ENCODE measurements at regions not wholly inside any gene's neighbourhood (a gene's known extent, or its start where the extent isn't known, plus 50 kb on each side); places are given as distances from the start of the nearest gene placed in this dataset.

- POLR2A ChIA-PET (ENCODE audit: unreplicated experiment): no interaction called here
- no TSS peak for BruUV-seq (replicated peaks)
- Histone ChIP-seq H3K4me2 (ENCODE audit: low read length) (peak overlapping the region; percentile 55), H2AFZ (ENCODE audit: low read length) (peak overlapping the region; percentile 8; the same call in 1 of the 2 replicates), H3K36me3 (ENCODE audit: low read depth, low read length) (no peaks in the 10 kb centered on the region), H3K79me2 (ENCODE audit: low read length) (no peaks in the 10 kb centered on the region), H4K20me1 (ENCODE audit: low read length) (no peaks in the 10 kb centered on the region), H3K4me3 (ENCODE audit: low read length) (no peak overlapping the region), H3K9me2 (replicated peaks; ENCODE audit: low read length) (no peaks in the 10 kb centered on the region), H3K4me1 (ENCODE audit: insufficient read depth, low read length) (peaks cover 25% of the 10 kb centered on the region), H3K9me3 (ENCODE audit: low read length) (no peaks in the 10 kb centered on the region), H3F3A (ENCODE audit: low read length, unreplicated experiment) (no peaks in the 10 kb centered on the region), H3K27me3 (ENCODE audit: low read length) (no peaks in the 10 kb centered on the region), H3K9ac (ENCODE audit: low read length) (no peak overlapping the region), H3K27ac (ENCODE audit: low read length) (peak overlapping the region; percentile 58)
- CTCF ChIA-PET: no interaction called here
- ATAC-seq: no peak; the same call in 1 of the 2 replicates
- peak; percentile 89 for DNase-seq
- intact Hi-C loops (cut with micrococcal nuclease): no loop called here
- TF ChIP-seq, protein P1, sequence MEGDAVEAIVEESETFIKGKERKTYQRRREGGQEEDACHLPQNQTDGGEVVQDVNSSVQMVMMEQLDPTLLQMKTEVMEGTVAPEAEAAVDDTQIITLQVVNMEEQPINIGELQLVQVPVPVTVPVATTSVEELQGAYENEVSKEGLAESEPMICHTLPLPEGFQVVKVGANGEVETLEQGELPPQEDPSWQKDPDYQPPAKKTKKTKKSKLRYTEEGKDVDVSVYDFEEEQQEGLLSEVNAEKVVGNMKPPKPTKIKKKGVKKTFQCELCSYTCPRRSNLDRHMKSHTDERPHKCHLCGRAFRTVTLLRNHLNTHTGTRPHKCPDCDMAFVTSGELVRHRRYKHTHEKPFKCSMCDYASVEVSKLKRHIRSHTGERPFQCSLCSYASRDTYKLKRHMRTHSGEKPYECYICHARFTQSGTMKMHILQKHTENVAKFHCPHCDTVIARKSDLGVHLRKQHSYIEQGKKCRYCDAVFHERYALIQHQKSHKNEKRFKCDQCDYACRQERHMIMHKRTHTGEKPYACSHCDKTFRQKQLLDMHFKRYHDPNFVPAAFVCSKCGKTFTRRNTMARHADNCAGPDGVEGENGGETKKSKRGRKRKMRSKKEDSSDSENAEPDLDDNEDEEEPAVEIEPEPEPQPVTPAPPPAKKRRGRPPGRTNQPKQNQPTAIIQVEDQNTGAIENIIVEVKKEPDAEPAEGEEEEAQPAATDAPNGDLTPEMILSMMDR (conservative IDR thresholded peaks at IDR 0.05; ENCODE audit: low read depth, low read length): no peak
- no peak for TF ChIP-seq EZH2phosphoT487 (IDR thresholded peaks at IDR 0.05; ENCODE audit: borderline replicate concordance, low read length)
- TF ChIP-seq EZH2 (IDR thresholded peaks at IDR 0.05; ENCODE audit: low read length, unreplicated experiment): no peak
Observed at GRCh38 chr12:107236824-107237511, 143.6 kb upstream of the CRY1 start.

- Histone ChIP-seq H3K36me3 (ENCODE audit: low read depth, low read length) (no peaks in the 10 kb centered on the region), H3K4me3 (ENCODE audit: low read length) (no peak overlapping the region), H3K27me3 (ENCODE audit: low read length) (no peaks in the 10 kb centered on the region), H2AFZ (ENCODE audit: low read length) (no peak overlapping the region), H3K9ac (ENCODE audit: low read length) (no peak overlapping the region), H3K4me1 (ENCODE audit: insufficient read depth, low read length) (peaks cover 25% of the 10 kb centered on the region), H3K4me2 (ENCODE audit: low read length) (no peak overlapping the region), H3K27ac (ENCODE audit: low read length) (no peak overlapping the region), H4K20me1 (ENCODE audit: low read length) (no peaks in the 10 kb centered on the region), H3F3A (ENCODE audit: low read length, unreplicated experiment) (no peaks in the 10 kb centered on the region), H3K9me2 (replicated peaks; ENCODE audit: low read length) (no peaks in the 10 kb centered on the region), H3K9me3 (ENCODE audit: low read length) (no peaks in the 10 kb centered on the region), H3K79me2 (ENCODE audit: low read length) (no peaks in the 10 kb centered on the region)
- intact Hi-C loops (cut with micrococcal nuclease): no loop called here
- ATAC-seq: no peak
- CTCF ChIA-PET: no interaction called here
- POLR2A ChIA-PET (ENCODE audit: unreplicated experiment): no interaction called here
- DNase-seq: peak; percentile 11
- no TSS peak for BruUV-seq (replicated peaks)
- TF ChIP-seq EZH2 (IDR thresholded peaks at IDR 0.05; ENCODE audit: low read length, unreplicated experiment) (no peak), EZH2phosphoT487 (IDR thresholded peaks at IDR 0.05; ENCODE audit: borderline replicate concordance, low read length) (no peak)
- TF ChIP-seq, protein P1 (conservative IDR thresholded peaks at IDR 0.05; ENCODE audit: low read depth, low read length): no peak
Observed at GRCh38 chr12:107238296-107238695, 144.9 kb upstream of the CRY1 start.

GRCh38 chr12:107241411-107241810 is 148.1 kb upstream of the CRY1 start:
- ATAC-seq (no peak), DNase-seq (no peak)
- Histone ChIP-seq H3K9me2 (replicated peaks; ENCODE audit: low read length) (no peaks in the 10 kb centered on the region), H3K36me3 (ENCODE audit: low read depth, low read length) (no peaks in the 10 kb centered on the region), H4K20me1 (ENCODE audit: low read length) (no peaks in the 10 kb centered on the region), H3K4me2 (ENCODE audit: low read length) (no peak overlapping the region), H3K4me3 (ENCODE audit: low read length) (no peak overlapping the region), H2AFZ (ENCODE audit: low read length) (no peak overlapping the region), H3K9me3 (ENCODE audit: low read length) (no peaks in the 10 kb centered on the region), H3K4me1 (ENCODE audit: insufficient read depth, low read length) (peaks cover 22% of the 10 kb centered on the region), H3K9ac (ENCODE audit: low read length) (no peak overlapping the region), H3K27ac (ENCODE audit: low read length) (no peak overlapping the region), H3K27me3 (ENCODE audit: low read length) (no peaks in the 10 kb centered on the region), H3F3A (ENCODE audit: low read length, unreplicated experiment) (no peaks in the 10 kb centered on the region), H3K79me2 (ENCODE audit: low read length) (no peaks in the 10 kb centered on the region)
- no peak for TF ChIP-seq EZH2phosphoT487 (IDR thresholded peaks at IDR 0.05; ENCODE audit: borderline replicate concordance, low read length)
- no peak for TF ChIP-seq EZH2 (IDR thresholded peaks at IDR 0.05; ENCODE audit: low read length, unreplicated experiment)
- TF ChIP-seq, protein P1 (conservative IDR thresholded peaks at IDR 0.05; ENCODE audit: low read depth, low read length): no peak
- intact Hi-C loops (cut with micrococcal nuclease): no loop called here
- POLR2A ChIA-PET (ENCODE audit: unreplicated experiment): no interaction called here
- CTCF ChIA-PET: no interaction called here
- no TSS peak for BruUV-seq (replicated peaks)

Data from PC-3 (cell line).